OCI-LY7 (cell line): ENCODE measurements at regions not wholly inside any gene's neighbourhood (a gene's known extent, or its start where the extent isn't known, plus 50 kb on each side); places are given as distances from the start of the nearest gene placed in this dataset.

ENCODE experiments used
- BruUV-seq: library from RNA; stranded (reverse); fragments of 400-500 nt; replicated peaks from 2 replicates; lab custom pipeline; 2021; lab: Mats Ljungman, UMichigan
- CTCF ChIA-PET: fragments of 300-600 bp; sonication (Branson Sonifier 250); formaldehyde crosslinking; loops from one replicate; lab custom pipeline; 2022; ENCODE audit warnings: antibody characterized with exemption; ENCODE audit not compliant: unreplicated experiment; lab: Charles Lee
- POLR2A ChIA-PET: fragments of 300-600 bp; sonication (Branson Sonifier 250); formaldehyde crosslinking; loops from one replicate; lab custom pipeline; 2022; ENCODE audit warnings: antibody characterized with exemption; lab: Charles Lee
- DNase-seq: peaks from one replicate; pipeline ENCODE4 v3.0.0-alpha.2; 2015; ENCODE audit warnings: low spot score
- H2AFZ ChIP-seq: fragments of 200-600 bp; sonication (generic), shearing (Covaris generic); 2 replicates; pipeline ENCODE4 v1.6.1; 2014; ENCODE audit warnings: mild to moderate bottlenecking, antibody characterized with exemption, low read length, moderate library complexity
- H3K27ac ChIP-seq: fragments of 200-600 bp; sonication (generic); 2 replicates; pipeline ENCODE4 v1.5.1; 2014; ENCODE audit warnings: mixed run types, low read depth, mild to moderate bottlenecking, moderate library complexity, low read length, inconsistent platforms; ENCODE audit not compliant: poor library complexity, severe bottlenecking
- H3K36me3 ChIP-seq: fragments of 200-600 bp; sonication (generic); 2 replicates; pipeline ENCODE4 v1.6.1; 2014; ENCODE audit warnings: mild to moderate bottlenecking, antibody characterized with exemption, low read length, moderate library complexity, mixed read lengths; ENCODE audit not compliant: insufficient read depth
- H3K4me1 ChIP-seq: fragments of 200-600 bp; sonication (generic); 2 replicates; pipeline ENCODE4 v1.5.1; 2014; ENCODE audit warnings: mild to moderate bottlenecking, low read length; ENCODE audit not compliant: insufficient read depth, poor library complexity, severe bottlenecking
- H3K4me2 ChIP-seq: fragments of 200-600 bp; sonication (generic); 2 replicates; pipeline ENCODE4 v1.6.1; 2014; ENCODE audit warnings: mild to moderate bottlenecking, low read length
- H3K4me3 ChIP-seq: fragments of 200-600 bp; sonication (generic); 2 replicates; pipeline ENCODE4 v1.5.1; 2014; ENCODE audit warnings: mild to moderate bottlenecking, low read depth, low read length; ENCODE audit not compliant: poor library complexity, severe bottlenecking
- H3K79me2 ChIP-seq: fragments of 200-600 bp; sonication (generic); 2 replicates; pipeline ENCODE4 v1.6.1; 2016; ENCODE audit warnings: low read depth, mild to moderate bottlenecking, low read length, moderate library complexity, mixed read lengths; ENCODE audit not compliant: insufficient read depth
- H3K9me2 ChIP-seq: fragments of 200-600 bp; sonication (generic); 2 replicates; pipeline ENCODE4 v1.6.1; 2016; ENCODE audit warnings: mild to moderate bottlenecking, low read length, mixed read lengths; ENCODE audit not compliant: insufficient read depth
- H3K9me3 ChIP-seq: fragments of 200-600 bp; sonication (generic); 2 replicates; pipeline ENCODE4 v1.6.1; 2014; ENCODE audit warnings: mild to moderate bottlenecking, mixed run types, low read length, mixed read lengths
- H4K20me1 ChIP-seq: fragments of 200-600 bp; sonication (generic); 2 replicates; pipeline ENCODE4 v1.6.1; 2014; ENCODE audit warnings: mild to moderate bottlenecking, antibody characterized with exemption, low read length, moderate library complexity, mixed read lengths; ENCODE audit not compliant: insufficient read depth
- EZH2phosphoT487 ChIP-seq: fragments of 200-600 bp; sonication (generic); IDR thresholded peaks from 2 replicates; pipeline ENCODE4 v1.6.1; 2018; ENCODE audit warnings: low read depth, borderline replicate concordance, mild to moderate bottlenecking, mixed run types, antibody characterized with exemption, low read length, moderate library complexity, mixed read lengths
- intact Hi-C: fragments of 100-400 bp; cut with micrococcal nuclease; formaldehyde crosslinking; loops from one replicate; pipeline ENCODE4 v1.10.0; 2022; ENCODE audit not compliant: unreplicated experiment
- TF ChIP-seq, protein P1 (sequence below): fragments of 200-600 bp; sonication (generic); conservative IDR thresholded peaks from 2 replicates; pipeline ENCODE4 v1.5.1; 2014; ENCODE audit warnings: mild to moderate bottlenecking, antibody characterized with exemption, low read length, moderate library complexity, mixed read lengths

DNA sequence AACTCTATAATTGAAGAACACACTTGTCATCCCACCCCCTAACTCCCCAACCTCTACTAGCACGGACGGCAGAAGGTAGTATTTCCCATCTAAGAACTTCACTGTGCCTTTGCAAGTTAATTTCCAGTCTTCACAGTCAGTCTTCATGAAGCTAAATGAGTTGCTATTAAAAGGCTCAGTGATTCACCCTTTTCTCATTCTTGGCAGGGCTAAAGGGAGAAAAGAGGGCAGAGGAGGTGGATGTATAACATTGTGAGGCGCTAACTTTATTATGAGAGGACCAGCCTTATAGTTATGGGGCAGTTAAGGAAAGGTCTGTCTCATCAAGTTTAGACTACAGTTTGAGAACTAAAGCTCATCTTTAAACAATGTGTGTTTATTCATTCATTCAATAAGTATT is 161.0 kb upstream of the S100G start:
- DNase-seq: no peak
- no TSS peak for BruUV-seq
- no peaks in the 10 kb centered on the region for H3K9me2 ChIP-seq
- intact Hi-C loops: no loop called here
- no peaks in the 10 kb centered on the region for H3K9me3 ChIP-seq
- H3K4me3 ChIP-seq: no peak overlapping the region
- no peaks in the 10 kb centered on the region for H4K20me1 ChIP-seq
- POLR2A ChIA-PET: interaction anchor here (0.7 kb wide), 1 partner anchor 40 kb away, joined by 4 read pairs; no protein-coding TSS in a partner anchor
- H3K27ac ChIP-seq: no peak overlapping the region
- TF ChIP-seq EZH2phosphoT487: no peak
- TF ChIP-seq, protein P1, sequence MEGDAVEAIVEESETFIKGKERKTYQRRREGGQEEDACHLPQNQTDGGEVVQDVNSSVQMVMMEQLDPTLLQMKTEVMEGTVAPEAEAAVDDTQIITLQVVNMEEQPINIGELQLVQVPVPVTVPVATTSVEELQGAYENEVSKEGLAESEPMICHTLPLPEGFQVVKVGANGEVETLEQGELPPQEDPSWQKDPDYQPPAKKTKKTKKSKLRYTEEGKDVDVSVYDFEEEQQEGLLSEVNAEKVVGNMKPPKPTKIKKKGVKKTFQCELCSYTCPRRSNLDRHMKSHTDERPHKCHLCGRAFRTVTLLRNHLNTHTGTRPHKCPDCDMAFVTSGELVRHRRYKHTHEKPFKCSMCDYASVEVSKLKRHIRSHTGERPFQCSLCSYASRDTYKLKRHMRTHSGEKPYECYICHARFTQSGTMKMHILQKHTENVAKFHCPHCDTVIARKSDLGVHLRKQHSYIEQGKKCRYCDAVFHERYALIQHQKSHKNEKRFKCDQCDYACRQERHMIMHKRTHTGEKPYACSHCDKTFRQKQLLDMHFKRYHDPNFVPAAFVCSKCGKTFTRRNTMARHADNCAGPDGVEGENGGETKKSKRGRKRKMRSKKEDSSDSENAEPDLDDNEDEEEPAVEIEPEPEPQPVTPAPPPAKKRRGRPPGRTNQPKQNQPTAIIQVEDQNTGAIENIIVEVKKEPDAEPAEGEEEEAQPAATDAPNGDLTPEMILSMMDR: no peak
- CTCF ChIA-PET: no interaction called here
- no peaks in the 10 kb centered on the region for H3K79me2 ChIP-seq
- no peak overlapping the region for H2AFZ ChIP-seq
- no peaks in the 10 kb centered on the region for H3K4me1 ChIP-seq
- no peak overlapping the region for H3K4me2 ChIP-seq
- H3K36me3 ChIP-seq: no peaks in the 10 kb centered on the region

DNA sequence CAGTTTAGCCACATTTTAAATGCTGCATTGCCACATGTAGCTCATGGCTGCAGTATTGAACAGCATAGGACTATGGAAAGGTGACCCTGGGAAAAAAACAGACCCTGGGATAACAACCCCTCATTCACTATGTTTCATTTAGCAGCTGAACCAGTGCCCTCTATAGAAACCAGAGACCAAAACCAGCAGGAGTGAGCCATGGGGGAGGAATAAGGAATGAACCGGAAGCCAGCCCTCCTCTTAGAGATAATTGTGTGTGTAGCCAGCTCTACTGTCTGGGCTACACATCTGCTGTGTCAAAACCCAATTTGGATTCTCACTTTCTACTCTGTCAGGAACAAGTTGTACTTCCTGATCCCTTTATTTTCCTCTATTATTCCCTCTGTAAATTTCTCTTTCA is 158.5 kb upstream of the S100G start:
- Histone ChIP-seq H3K36me3 (no peaks in the 10 kb centered on the region), H3K4me1 (no peaks in the 10 kb centered on the region), H3K4me2 (no peak overlapping the region), H2AFZ (no peak overlapping the region), H3K79me2 (no peaks in the 10 kb centered on the region), H3K4me3 (no peak overlapping the region), H3K9me2 (no peaks in the 10 kb centered on the region), H3K27ac (no peak overlapping the region), H3K9me3 (no peaks in the 10 kb centered on the region), H4K20me1 (no peaks in the 10 kb centered on the region)
- CTCF ChIA-PET: no interaction called here
- no TSS peak for BruUV-seq
- POLR2A ChIA-PET: no interaction called here
- intact Hi-C loops: no loop called here
- no peak for DNase-seq
- TF ChIP-seq EZH2phosphoT487: no peak
- TF ChIP-seq, protein P1: no peak

DNA sequence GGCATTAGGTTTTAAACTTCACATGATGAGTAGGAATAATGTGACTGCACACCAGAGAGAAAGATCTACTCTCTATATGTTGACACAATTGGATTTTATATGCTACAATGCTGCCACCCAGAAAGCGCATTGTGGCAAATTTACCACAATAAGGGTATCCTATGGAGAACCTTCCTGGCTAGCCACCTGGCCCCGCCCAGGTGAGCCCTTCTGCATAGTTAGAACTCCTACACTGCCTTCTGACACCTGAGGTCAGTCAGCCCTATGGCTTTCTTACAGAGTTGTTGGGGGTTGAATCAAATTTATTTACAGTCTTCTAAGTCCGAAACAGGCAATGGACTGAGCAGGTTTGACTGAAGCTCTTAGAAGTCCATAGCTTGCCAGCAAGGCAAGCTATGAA is 153.8 kb upstream of the S100G start:
- Histone ChIP-seq H3K79me2 (no peaks in the 10 kb centered on the region), H3K9me3 (no peaks in the 10 kb centered on the region), H3K27ac (no peak overlapping the region), H3K4me2 (no peak overlapping the region), H3K9me2 (no peaks in the 10 kb centered on the region), H3K36me3 (no peaks in the 10 kb centered on the region), H3K4me3 (no peak overlapping the region), H3K4me1 (no peaks in the 10 kb centered on the region), H2AFZ (no peak overlapping the region), H4K20me1 (no peaks in the 10 kb centered on the region)
- CTCF ChIA-PET: no interaction called here
- TF ChIP-seq EZH2phosphoT487: no peak
- TF ChIP-seq, protein P1: no peak
- no TSS peak for BruUV-seq
- POLR2A ChIA-PET: no interaction called here
- no peak for DNase-seq
- intact Hi-C loops: no loop called here
